ENCODE measurements at regions not wholly inside any gene's neighbourhood (a gene's known extent, or its start where the extent isn't known, plus 50 kb on each side); places are given as distances from the start of the nearest gene placed in this dataset.

GRCh38 chr2:211241891-211242290, 685.5 kb downstream of the CPS1 start:
- DNase-seq = no peak

- no peak for DNase-seq
These were observed 691.4 kb downstream of the CPS1 start for GRCh38 chr2:211247751-211248150.

GRCh38 chr2:211248841-211249240, 692.4 kb downstream of the CPS1 start:
- no peak for DNase-seq

GRCh38 chr2:211251016-211251415, 694.6 kb downstream of the CPS1 start:
- DNase-seq = no peak

- no peak for DNase-seq
These were observed 702.4 kb downstream of the CPS1 start for GRCh38 chr2:211258646-211259335.

GRCh38 chr2:211259831-211260476, 703.6 kb downstream of the CPS1 start:
- DNase-seq = no peak

- no peak for DNase-seq
These were observed 713.9 kb downstream of the CPS1 start for GRCh38 chr2:211270257-211270656.

- no peak for DNase-seq
These were observed 725.2 kb downstream of the CPS1 start for GRCh38 chr2:211281430-211282073.

GRCh38 chr2:211302676-211303075, 746.3 kb downstream of the CPS1 start:
- no peak for DNase-seq

GRCh38 chr2:211306929-211307328, 750.5 kb downstream of the CPS1 start:
- DNase-seq = no peak
